K562 (cell line): ENCODE measurements at regions not wholly inside any gene's neighbourhood (a gene's known extent, or its start where the extent isn't known, plus 50 kb on each side); places are given as distances from the start of the nearest gene placed in this dataset.

Source experiments
- ATAC-seq: fragments of 200-7000 bp; cut with Tn5 transposase; 3 replicates; pipeline ENCODE4 v1.9.1; 2020; ENCODE audit warnings: moderate library complexity
- BruUV-seq: library from RNA; stranded (reverse); fragments of 400-500 nt; replicated peaks from 2 replicates; lab custom pipeline; 2021; lab: Mats Ljungman, UMichigan
- CTCF ChIA-PET: fragments of 300-600 bp; formaldehyde crosslinking; extraction: SDS; loops from one replicate; lab custom pipeline; 2021; ENCODE audit warnings: low intra/inter-chr PET ratio; lab: Yijun Ruan, JAX
- POLR2A ChIA-PET: fragments of 300-600, 350-650 bp; sonication (Branson Sonifier 250); formaldehyde crosslinking; extraction: SDS; loops from one replicate; lab custom pipeline; 2021; ENCODE audit warnings: antibody characterized with exemption, inconsistent platforms; lab: Yijun Ruan, JAX
- DNase-seq, 4 experiments: peaks; one replicate each; pipeline versions ENCODE4 v3.0.0 to v3.0.0-alpha.2; 2011 to 2018; ENCODE audit warnings: low spot score in 3 of 4, mixed read lengths in 3 of 4; ENCODE audit errors: extremely low read depth in 1 of 4
- FAIRE-seq: peaks from 2 replicates; lab custom pipeline; 2011; peaks lifted over from hg19 to GRCh38; lab: Jason Lieb, UNC
- H2AFZ ChIP-seq: 2 replicates; pipeline ENCODE4 v1.6.0; 2011; ENCODE audit warnings: low read depth, low read length, control low read depth, inconsistent platforms
- H3K27ac ChIP-seq: fragments of 200-600 bp; 3 replicates; pipeline ENCODE4 v1.8.0; 2011; ENCODE audit warnings: low read depth, mild to moderate bottlenecking, control low read depth, inconsistent platforms, low read length, moderate library complexity, mixed read lengths; ENCODE audit errors: extremely low read depth
- H3K27me3 ChIP-seq, 2 experiments: fragments of 300-600 bp in 1 of 2; 2 replicates in 1 of 2; 3 replicates in 1 of 2; pipeline versions ENCODE4 v1.6.0 to v1.8.0; 2011; ENCODE audit warnings: inconsistent platforms in 2 of 2, low read length in 2 of 2, mild to moderate bottlenecking in 1 of 2, mixed read lengths in 1 of 2, moderate library complexity in 1 of 2; ENCODE audit not compliant: control insufficient read depth in 2 of 2, insufficient read depth in 2 of 2
- H3K36me3 ChIP-seq: fragments of 300-600 bp; 3 replicates; pipeline ENCODE4 v1.8.0; 2011; ENCODE audit warnings: mild to moderate bottlenecking, low read length, inconsistent platforms; ENCODE audit not compliant: control insufficient read depth, insufficient read depth
- H3K4me1 ChIP-seq, 2 experiments: fragments of 200-600 bp in 1 of 2; replicated peaks in 1 of 2; 2 replicates in 1 of 2; 3 replicates in 1 of 2; pipeline versions ENCODE4 v1.5.1 to v1.8.0; 2011; ENCODE audit warnings: inconsistent platforms in 2 of 2, low read length in 2 of 2, mild to moderate bottlenecking in 1 of 2, mixed read lengths in 1 of 2, moderate library complexity in 1 of 2; ENCODE audit not compliant: control insufficient read depth in 2 of 2, insufficient read depth in 2 of 2
- H3K4me2 ChIP-seq: 2 replicates; pipeline ENCODE4 v1.6.1; 2011; ENCODE audit warnings: low read length, control low read depth, inconsistent platforms, mixed read lengths; ENCODE audit not compliant: insufficient read depth
- H3K4me3 ChIP-seq: fragments of 200-600 bp; sonication (generic), shearing (Covaris generic); 2 replicates; pipeline ENCODE4 v1.5.1; 2016; ENCODE audit warnings: control low read depth, inconsistent platforms
- H3K79me2 ChIP-seq: fragments of 200-600 bp; 3 replicates; pipeline ENCODE4 v1.8.0; 2011; ENCODE audit warnings: low read length, inconsistent platforms; ENCODE audit not compliant: control insufficient read depth, insufficient read depth
- H3K9ac ChIP-seq, 2 experiments: 2 replicates each; pipeline versions ENCODE4 v1.6.0 to v1.6.1; 2011; ENCODE audit warnings: low read depth in 2 of 2, low read length in 2 of 2, control low read depth in 1 of 2, inconsistent platforms in 1 of 2, mild to moderate bottlenecking in 1 of 2, mixed read lengths in 1 of 2; ENCODE audit not compliant: insufficient read depth in 1 of 2
- H3K9me1 ChIP-seq: one replicate; pipeline ENCODE4 v1.6.0; 2011; ENCODE audit warnings: inconsistent platforms, mild to moderate bottlenecking, low read length, moderate library complexity; ENCODE audit not compliant: control insufficient read depth, insufficient read depth
- H3K9me3 ChIP-seq: replicated peaks from 2 replicates; pipeline ENCODE4 v1.5.1; 2011; ENCODE audit warnings: low read depth, low read length, inconsistent platforms; ENCODE audit not compliant: control insufficient read depth, insufficient read depth
- H4K20me1 ChIP-seq: replicated peaks from 2 replicates; pipeline ENCODE4 v1.6.1; 2011; ENCODE audit warnings: low read length, inconsistent platforms, mixed read lengths; ENCODE audit not compliant: control insufficient read depth, insufficient read depth
- C11orf30 ChIP-seq: fragments of 450-650 bp; IDR thresholded peaks from 2 replicates; pipeline ENCODE4 v1.6.1; 2016; ENCODE audit warnings: low read depth, mild to moderate bottlenecking
- ELF2 ChIP-seq: fragments of 250-450 bp; sonication (Bioruptor Pico); IDR thresholded peaks from 2 replicates; pipeline ENCODE4 v1.5.0; 2021; ENCODE audit warnings: mild to moderate bottlenecking
- GTF2B ChIP-seq: IDR thresholded peaks from 2 replicates; pipeline ENCODE4 v1.6.1; 2011; ENCODE audit not compliant: insufficient read length; ENCODE audit errors: extremely low read depth
- HLTF ChIP-seq: fragments of 450-650 bp; IDR thresholded peaks from 2 replicates; pipeline ENCODE4 v1.6.1; 2016
- NRF1 ChIP-seq, 2 experiments: fragments of 450-650 bp; IDR thresholded peaks in 1 of 2; conservative IDR thresholded peaks in 1 of 2; 2 replicates each; pipeline ENCODE4 v1.6.1; 2014; ENCODE audit warnings: mild to moderate bottlenecking in 2 of 2
- RBM25 ChIP-seq: fragments of 200-400 bp; formaldehyde crosslinking; IDR thresholded peaks from 2 replicates; pipeline ENCODE4 v1.6.1; 2018; ENCODE audit warnings: low read length, low read depth, moderate library complexity; ENCODE audit not compliant: severe bottlenecking
- SAP30 ChIP-seq: fragments of 200-600 bp; sonication (generic); IDR thresholded peaks from 2 replicates; pipeline ENCODE4 v1.6.1; 2012; ENCODE audit warnings: borderline replicate concordance, low read depth, mild to moderate bottlenecking, moderate library complexity, low read length, control low read depth, inconsistent platforms; ENCODE audit not compliant: insufficient read depth, poor library complexity, severe bottlenecking
- SMARCE1 ChIP-seq: fragments of 450-650 bp; IDR thresholded peaks from 2 replicates; pipeline ENCODE4 v1.7.1; 2016; ENCODE audit warnings: mild to moderate bottlenecking
- SREBF2 ChIP-seq: sonication (generic); formaldehyde crosslinking; IDR thresholded peaks from 2 replicates; pipeline ENCODE4 v1.4.0; 2020; ENCODE audit warnings: mild to moderate bottlenecking, missing genetic modification reagents
- THAP7 ChIP-seq: fragments of 250-450 bp; sonication (Bioruptor Pico); IDR thresholded peaks from 2 replicates; pipeline ENCODE4 v1.5.0; 2021
- ZFPM2 ChIP-seq: fragments of 250-450 bp; sonication (Bioruptor Pico); IDR thresholded peaks from 2 replicates; pipeline ENCODE4 v1.5.1; 2022; ENCODE audit warnings: mild to moderate bottlenecking
- ZNF184 ChIP-seq: sonication (generic); formaldehyde crosslinking; IDR thresholded peaks from 2 replicates; pipeline ENCODE4 v1.5.0; 2020; ENCODE audit warnings: missing genetic modification reagents
- ZNF347 ChIP-seq: fragments of 450-650 bp; formaldehyde crosslinking; IDR thresholded peaks from 2 replicates; pipeline ENCODE4 v1.4.0; 2020; ENCODE audit warnings: low read depth, mild to moderate bottlenecking, moderate library complexity
- ZNF507 ChIP-seq: conservative IDR thresholded peaks from 2 replicates; pipeline ENCODE4 v1.6.1; 2017; ENCODE audit warnings: missing genetic modification characterization, missing compliant biosample characterization
- WGBS: fragments of 100-300 bp; shearing (Covaris generic); methylation state at CpG from one replicate; pipeline ENCODE4 v1.1.6; 2016; ENCODE audit warnings: low coverage, mixed read lengths; ENCODE audit not compliant: insufficient coverage; ENCODE audit errors: missing lambda C conversion rate; 5-methylcytosine and 5-hydroxymethylcytosine counted together
- in situ Hi-C: fragments of 300-500 bp; cut with MboI; formaldehyde crosslinking; loops from 4 replicates; pipeline ENCODE4 v1.15.0; 2018; ENCODE audit warnings: inconsistent platforms, mixed read lengths
- intact Hi-C: fragments of 100-400 bp; cut with micrococcal nuclease; formaldehyde crosslinking; loops from 2 replicates; pipeline ENCODE4 v1.14.2; 2022
- TF ChIP-seq, protein P1 (sequence below): fragments of 250-450 bp; sonication (Bioruptor Pico); IDR thresholded peaks from 2 replicates; pipeline ENCODE4 v1.8.0; 2022; ENCODE audit warnings: moderate library complexity, mild to moderate bottlenecking, inconsistent platforms

GRCh38 chr4:177901786-177902185 is 459.5 kb upstream of the AGA start (continued):
- TF ChIP-seq ZNF184 (CRISPR knock-in tag) (no peak), GTF2B (no peak), NRF1 (conservative IDR thresholded peaks at IDR 0.05 in 1 of 2, IDR thresholded peaks at IDR 0.05 in 1 of 2) (no peak), SREBF2 (CRISPR knock-in tag) (no peak)

GRCh38 chr4:177902386-177902785 is 460.1 kb upstream of the AGA start:
- WGBS = 0% methylated on average over 1 of the region's 1 CpG
- ATAC-seq = no peak
- Histone ChIP-seq H3K9me3 (no peaks in the 10 kb centered on the region), H3K27ac (no peak overlapping the region), H3K4me2 (no peak overlapping the region), H4K20me1 (no peaks in the 10 kb centered on the region), H3K27me3 (no peaks in the 10 kb centered on the region), H3K36me3 (no peaks in the 10 kb centered on the region), H3K9me1 (no peaks in the 10 kb centered on the region), H3K9ac (no peak overlapping the region), H3K79me2 (no peaks in the 10 kb centered on the region), H3K4me3 (no peak overlapping the region), H2AFZ (no peak overlapping the region), H3K4me1 (no peaks in the 10 kb centered on the region)
- no TSS peak for BruUV-seq
- no peak for DNase-seq
- ChIA-PET POLR2A (no interaction called here), CTCF (no interaction called here)
- in situ Hi-C loops = no loop called here
- no peak for FAIRE-seq
- intact Hi-C loops = no loop called here
- TF ChIP-seq ELF2 (CRISPR knock-in tag) (no peak), ZNF347 (CRISPR knock-in tag) (no peak), SAP30 (no peak), C11orf30 (no peak), ZFPM2 (no peak), RBM25 (peak; percentile 31), SMARCE1 (no peak), HLTF (no peak), THAP7 (CRISPR knock-in tag) (no peak), ZNF507 (peak; percentile 91)
- TF ChIP-seq, protein P1, sequence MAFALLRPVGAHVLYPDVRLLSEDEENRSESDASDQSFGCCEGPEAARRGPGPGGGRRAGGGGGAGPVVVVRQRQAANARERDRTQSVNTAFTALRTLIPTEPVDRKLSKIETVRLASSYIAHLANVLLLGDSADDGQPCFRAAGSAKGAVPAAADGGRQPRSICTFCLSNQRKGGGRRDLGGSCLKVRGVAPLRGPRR (CRISPR knock-in tag) = no peak
